ENCODE measurements at regions not wholly inside any gene's neighbourhood (a gene's known extent, or its start where the extent isn't known, plus 50 kb on each side); places are given as distances from the start of the nearest gene placed in this dataset.
"Not testable (repeated sequence)": the region's sequence is repeated elsewhere in the genome, so short reads cannot be mapped to it uniquely, and the experiment has no call there.

- Histone ChIP-seq H3K27me3 (ENCODE audit: control insufficient read depth, insufficient read depth, low read length) (no peaks in the 10 kb centered on the region), H3K27ac (ENCODE audit: low read depth, low read length) (no peak overlapping the region), H3K4me1 (ENCODE audit: control insufficient read depth, insufficient read depth, low read length) (no peaks in the 10 kb centered on the region), H3K9me3 (ENCODE audit: control insufficient read depth, insufficient read depth, low read length) (peaks cover 3% of the 10 kb centered on the region), H3K36me3 (ENCODE audit: control insufficient read depth, insufficient read depth, low read length) (no peaks in the 10 kb centered on the region), H3K4me3 (ENCODE audit: low read depth, low read length) (no peak overlapping the region)
- WGBS (ENCODE audit: insufficient coverage) = 75% methylated on average over 2 of the region's 3 CpGs
- peak in 1 of 6 donors; percentile 12 for DNase-seq (ENCODE audit: low read depth in 4 of 6, low spot score in 6 of 6)
Measured at GRCh38 chr11:21769188-21769587, 423.7 kb upstream of the ANO5 start.

DNA sequence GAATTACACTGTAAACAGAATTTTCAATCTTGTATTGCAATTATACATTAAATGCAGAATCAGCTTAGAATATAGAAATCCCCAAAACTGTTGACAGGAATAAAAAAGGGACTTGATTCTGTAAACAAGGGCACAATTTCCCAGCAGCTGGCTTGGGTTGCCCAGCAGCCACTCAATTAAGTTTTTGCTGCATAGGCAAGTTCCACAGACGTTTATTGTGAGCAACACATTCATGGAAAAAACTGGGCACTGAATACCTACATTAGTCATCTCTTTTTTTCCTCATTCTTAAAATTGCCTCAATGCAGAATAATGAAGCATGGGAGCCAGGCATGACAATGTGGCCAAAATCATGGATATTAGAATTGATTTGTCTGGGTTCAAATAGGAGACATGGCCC is 421.8 kb upstream of the ANO5 start:
- Histone ChIP-seq H3K9me3 (ENCODE audit: control insufficient read depth, insufficient read depth, low read length) (peaks cover 3% of the 10 kb centered on the region), H3K4me3 (ENCODE audit: low read depth, low read length) (no peak overlapping the region), H3K27ac (ENCODE audit: low read depth, low read length) (no peak overlapping the region), H3K4me1 (ENCODE audit: control insufficient read depth, insufficient read depth, low read length) (no peaks in the 10 kb centered on the region), H3K27me3 (ENCODE audit: control insufficient read depth, insufficient read depth, low read length) (no peaks in the 10 kb centered on the region), H3K36me3 (ENCODE audit: control insufficient read depth, insufficient read depth, low read length) (no peaks in the 10 kb centered on the region)
- DNase-seq (ENCODE audit: low read depth in 4 of 6, low spot score in 6 of 6) = peak in 4 of 6 donors; percentile 2 to 67 (median 26)
- WGBS (ENCODE audit: insufficient coverage) = no CpG with 5 or more reads among the region's 1 CpG

- Histone ChIP-seq H3K27ac (ENCODE audit: low read depth, low read length) (no peak overlapping the region), H3K36me3 (ENCODE audit: control insufficient read depth, insufficient read depth, low read length) (no peaks in the 10 kb centered on the region), H3K4me3 (ENCODE audit: low read depth, low read length) (no peak overlapping the region), H3K9me3 (ENCODE audit: control insufficient read depth, insufficient read depth, low read length) (peaks cover 3% of the 10 kb centered on the region), H3K27me3 (ENCODE audit: control insufficient read depth, insufficient read depth, low read length) (no peaks in the 10 kb centered on the region), H3K4me1 (ENCODE audit: control insufficient read depth, insufficient read depth, low read length) (no peaks in the 10 kb centered on the region)
- peak in 1 of 6 donors; percentile 8 for DNase-seq (ENCODE audit: low read depth in 4 of 6, low spot score in 6 of 6)
- no CpG with 5 or more reads among the region's 2 CpGs for WGBS (ENCODE audit: insufficient coverage)
Measured at GRCh38 chr11:21774212-21774611, 418.7 kb upstream of the ANO5 start.

DNA sequence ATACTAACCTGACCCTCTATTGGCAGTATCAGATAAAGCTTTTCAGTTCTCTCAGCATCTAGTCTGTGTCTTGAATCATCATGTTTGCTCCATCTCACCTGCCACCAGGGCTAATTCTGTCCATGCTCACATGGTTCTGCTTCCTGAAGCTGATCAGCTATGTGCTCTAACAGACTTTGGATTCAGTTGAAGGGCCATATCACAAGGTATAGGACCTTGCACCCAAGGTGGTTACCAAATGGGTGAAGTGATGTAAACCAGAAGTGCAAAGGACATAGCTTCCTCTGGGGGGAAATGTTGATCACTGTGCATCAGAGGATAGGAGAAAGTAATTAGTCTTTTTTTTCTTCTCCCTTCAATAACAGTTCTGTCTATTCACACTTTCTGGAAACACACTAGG is 417.0 kb upstream of the ANO5 start:
- Histone ChIP-seq H3K4me3 (ENCODE audit: low read depth, low read length) (no peak overlapping the region), H3K36me3 (ENCODE audit: control insufficient read depth, insufficient read depth, low read length) (no peaks in the 10 kb centered on the region), H3K27ac (ENCODE audit: low read depth, low read length) (no peak overlapping the region), H3K9me3 (ENCODE audit: control insufficient read depth, insufficient read depth, low read length) (peaks cover 3% of the 10 kb centered on the region), H3K27me3 (ENCODE audit: control insufficient read depth, insufficient read depth, low read length) (no peaks in the 10 kb centered on the region), H3K4me1 (ENCODE audit: control insufficient read depth, insufficient read depth, low read length) (no peaks in the 10 kb centered on the region)
- no peak for DNase-seq (ENCODE audit: low read depth in 4 of 6, low spot score in 6 of 6)

DNA sequence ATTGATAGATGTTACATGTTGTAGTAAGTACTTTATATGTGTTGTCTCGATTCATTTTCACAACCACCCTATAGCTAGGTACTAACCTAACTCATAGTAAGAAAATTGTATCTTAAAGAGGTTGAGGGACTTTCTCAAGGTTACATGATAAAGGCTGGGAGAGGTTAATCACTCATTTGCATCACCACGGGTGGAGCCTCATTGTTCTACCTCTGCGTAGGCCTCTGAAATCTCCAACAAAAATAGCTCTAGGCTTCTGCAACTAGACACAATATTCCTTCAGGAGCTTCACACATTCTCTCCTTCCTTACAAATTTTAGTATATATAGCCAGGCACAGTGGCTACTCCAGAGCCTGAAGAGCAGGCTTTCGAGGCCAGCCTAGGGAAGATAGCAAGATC is 408.9 kb upstream of the ANO5 start:
- Histone ChIP-seq H3K4me1 (ENCODE audit: control insufficient read depth, insufficient read depth, low read length) (no peaks in the 10 kb centered on the region), H3K36me3 (ENCODE audit: control insufficient read depth, insufficient read depth, low read length) (no peaks in the 10 kb centered on the region), H3K9me3 (ENCODE audit: control insufficient read depth, insufficient read depth, low read length) (no peaks in the 10 kb centered on the region), H3K27ac (ENCODE audit: low read depth, low read length) (no peak overlapping the region), H3K27me3 (ENCODE audit: control insufficient read depth, insufficient read depth, low read length) (no peaks in the 10 kb centered on the region), H3K4me3 (ENCODE audit: low read depth, low read length) (no peak overlapping the region)
- WGBS (ENCODE audit: insufficient coverage) = 80% methylated on average over 2 of the region's 4 CpGs
- DNase-seq (ENCODE audit: low read depth in 4 of 6, low spot score in 6 of 6) = no peak

DNA sequence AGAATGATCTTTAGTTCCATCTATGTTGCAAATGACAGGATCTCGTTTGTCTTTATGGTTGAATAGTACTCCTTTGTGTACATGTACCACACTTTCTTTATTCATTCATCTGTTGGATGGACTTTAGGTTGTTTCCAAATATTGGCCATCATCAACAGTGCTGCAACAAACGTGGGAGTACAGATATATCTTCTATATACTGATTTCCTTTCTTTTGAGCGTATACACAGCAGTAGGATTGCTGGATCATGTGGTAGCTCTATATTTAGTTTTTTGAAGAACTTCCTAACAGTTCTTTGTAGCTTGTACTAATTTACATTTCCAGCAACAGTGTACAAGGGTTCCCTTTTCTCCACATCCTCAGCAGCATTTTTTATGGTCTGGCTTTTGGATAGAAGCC is 407.5 kb upstream of the ANO5 start:
- WGBS (ENCODE audit: insufficient coverage) = no CpG with 5 or more reads among the region's 3 CpGs
- no peaks in the 10 kb centered on the region for H3K9me3 ChIP-seq (ENCODE audit: control insufficient read depth, insufficient read depth, low read length)
- H3K4me3 ChIP-seq (ENCODE audit: low read depth, low read length) = no peak overlapping the region
- DNase-seq (ENCODE audit: low read depth in 4 of 6, low spot score in 6 of 6) = no peak
- no peaks in the 10 kb centered on the region for H3K27me3 ChIP-seq (ENCODE audit: control insufficient read depth, insufficient read depth, low read length)
- no peak overlapping the region for H3K27ac ChIP-seq (ENCODE audit: low read depth, low read length)
- no peaks in the 10 kb centered on the region for H3K36me3 ChIP-seq (ENCODE audit: control insufficient read depth, insufficient read depth, low read length)
- no peaks in the 10 kb centered on the region for H3K4me1 ChIP-seq (ENCODE audit: control insufficient read depth, insufficient read depth, low read length)

GRCh38 chr11:21794306-21794705 is 398.6 kb upstream of the ANO5 start:
- 100% methylated on average over 1 of the region's 2 CpGs for WGBS (ENCODE audit: insufficient coverage)
- Histone ChIP-seq H3K4me3 (ENCODE audit: low read depth, low read length) (no peak overlapping the region), H3K36me3 (ENCODE audit: control insufficient read depth, insufficient read depth, low read length) (no peaks in the 10 kb centered on the region), H3K27me3 (ENCODE audit: control insufficient read depth, insufficient read depth, low read length) (no peaks in the 10 kb centered on the region), H3K9me3 (ENCODE audit: control insufficient read depth, insufficient read depth, low read length) (no peaks in the 10 kb centered on the region), H3K27ac (ENCODE audit: low read depth, low read length) (no peak overlapping the region), H3K4me1 (ENCODE audit: control insufficient read depth, insufficient read depth, low read length) (no peaks in the 10 kb centered on the region)
- DNase-seq (ENCODE audit: low read depth in 4 of 6, low spot score in 6 of 6) = no peak

DNA sequence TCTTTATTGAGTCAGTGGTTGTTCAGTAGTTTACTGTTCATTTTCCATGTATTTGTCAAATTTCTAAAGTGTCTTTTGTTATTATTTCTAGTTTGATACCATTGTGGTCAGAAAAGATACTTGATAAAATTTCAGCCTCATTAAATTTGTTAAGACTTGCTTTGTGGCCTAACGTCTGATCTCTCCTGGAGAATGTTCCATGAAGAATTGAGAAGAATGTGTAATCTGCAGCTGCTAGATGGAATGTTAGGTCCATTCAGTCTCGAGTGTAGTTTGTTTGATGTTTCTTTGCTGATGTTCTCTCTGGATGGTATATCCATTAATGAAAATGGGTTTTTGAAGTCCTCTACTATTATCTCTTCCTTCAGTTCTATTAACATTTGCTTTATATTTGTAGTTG is 394.7 kb upstream of the ANO5 start:
- H3K36me3 ChIP-seq (ENCODE audit: control insufficient read depth, insufficient read depth, low read length) = no peaks in the 10 kb centered on the region
- H3K27me3 ChIP-seq (ENCODE audit: control insufficient read depth, insufficient read depth, low read length) = no peaks in the 10 kb centered on the region
- 56% methylated on average over 1 of the region's 2 CpGs for WGBS (ENCODE audit: insufficient coverage)
- no peak for DNase-seq (ENCODE audit: low read depth in 4 of 6, low spot score in 6 of 6)
- H3K27ac ChIP-seq (ENCODE audit: low read depth, low read length) = no peak overlapping the region
- H3K4me1 ChIP-seq (ENCODE audit: control insufficient read depth, insufficient read depth, low read length) = no peaks in the 10 kb centered on the region
- H3K4me3 ChIP-seq (ENCODE audit: low read depth, low read length) = no peak overlapping the region
- H3K9me3 ChIP-seq (ENCODE audit: control insufficient read depth, insufficient read depth, low read length) = no peaks in the 10 kb centered on the region

- H3K4me3 ChIP-seq (ENCODE audit: low read depth, low read length); H3K27ac ChIP-seq (ENCODE audit: low read depth, low read length); DNase-seq (ENCODE audit: low read depth in 4 of 6, low spot score in 6 of 6); H3K36me3 ChIP-seq (ENCODE audit: control insufficient read depth, insufficient read depth, low read length); H3K4me1 ChIP-seq (ENCODE audit: control insufficient read depth, insufficient read depth, low read length); H3K27me3 ChIP-seq (ENCODE audit: control insufficient read depth, insufficient read depth, low read length); H3K9me3 ChIP-seq (ENCODE audit: control insufficient read depth, insufficient read depth, low read length): not testable (repeated sequence)
- 100% methylated on average over 1 of the region's 1 CpG for whole genome bisulfite sequencing (ENCODE audit: insufficient coverage)
Measured at GRCh38 chr11:21804523-21804922, 388.4 kb upstream of the ANO5 start.

- Histone ChIP-seq H3K36me3 (ENCODE audit: control insufficient read depth, insufficient read depth, low read length) (no peaks in the 10 kb centered on the region), H3K27me3 (ENCODE audit: control insufficient read depth, insufficient read depth, low read length) (no peaks in the 10 kb centered on the region), H3K4me3 (ENCODE audit: low read depth, low read length) (no peak overlapping the region), H3K27ac (ENCODE audit: low read depth, low read length) (no peak overlapping the region), H3K9me3 (ENCODE audit: control insufficient read depth, insufficient read depth, low read length) (peaks cover 3% of the 10 kb centered on the region), H3K4me1 (ENCODE audit: control insufficient read depth, insufficient read depth, low read length) (no peaks in the 10 kb centered on the region)
- no peak for DNase-seq (ENCODE audit: low read depth in 4 of 6, low spot score in 6 of 6)
- no CpG with 5 or more reads among the region's 1 CpG for WGBS (ENCODE audit: insufficient coverage)
Measured at GRCh38 chr11:21806508-21806907, 386.4 kb upstream of the ANO5 start.
